Psoas muscle (tissue), 7 donors: ENCODE measurements at regions not wholly inside any gene's neighbourhood (a gene's known extent, or its start where the extent isn't known, plus 50 kb on each side); places are given as distances from the start of the nearest gene placed in this dataset.

ENCODE experiments used
- ATAC-seq, 4 donors: fragments of 200-7000 bp; cut with Tn5 transposase; one replicate each; pipeline ENCODE4 v1.9.1; 2020; ENCODE audit warnings: moderate library complexity in 3 of 4, mild to moderate bottlenecking in 2 of 4
- DNase-seq, 2 donors: peaks; one replicate each; pipeline ENCODE4 v3.0.0-alpha.2; 2020
- H3K27ac ChIP-seq: fragments of 200-600 bp; one replicate; pipeline ENCODE4 v1.8.0; 2022
- H3K27me3 ChIP-seq, 3 donors: fragments of 200-600 bp in 1 of 3; one replicate each; pipeline versions ENCODE4 v1.6.1 to v1.8.0; 2013 to 2022; ENCODE audit warnings: low read length in 2 of 3, mild to moderate bottlenecking in 2 of 3, moderate library complexity in 1 of 3; ENCODE audit not compliant: insufficient read depth in 3 of 3
- H3K36me3 ChIP-seq, 2 donors: fragments of 200-600 bp in 1 of 2; one replicate each; pipeline versions ENCODE4 v1.6.1 to v1.8.0; 2013 to 2022; ENCODE audit warnings: low read depth in 1 of 2, mild to moderate bottlenecking in 1 of 2, moderate library complexity in 1 of 2; ENCODE audit not compliant: insufficient read depth in 1 of 2
- H3K4me1 ChIP-seq: fragments of 200-600 bp; one replicate; pipeline ENCODE4 v1.8.0; 2022
- H3K4me3 ChIP-seq: fragments of 200-600 bp; one replicate; pipeline ENCODE4 v1.8.0; 2022; ENCODE audit warnings: mild to moderate bottlenecking
- H3K9me3 ChIP-seq: fragments of 200-600 bp; one replicate; pipeline ENCODE4 v1.8.0; 2022
- WGBS, 3 donors: extraction: QIAGEN DNeasy Blood & Tissue Kit; methylation state at CpG; one replicate each; pipeline versions ENCODE4 v1.1.6 to v1.1.7; 2013; 5-methylcytosine and 5-hydroxymethylcytosine counted together
- intact Hi-C, 2 donors: fragments of 100-400 bp; cut with DNase I; formaldehyde crosslinking; loops; one replicate each; pipeline versions ENCODE4 v1.11.0 to v1.14.2; 2022
- TF ChIP-seq, protein P1 (sequence below): fragments of 200-600 bp; IDR thresholded peaks from one replicate; pipeline ENCODE4 v1.8.0; 2022; ENCODE audit warnings: antibody characterized with exemption
- donor health status: healthy with polysubstance abuse.
- donor health status: DM: no; HTN: no; CAD: no; lungs with moderate emphysema.
- donor health status: Bipolar disorder and iron deficiency.
- donor health status: healthy.
- donor health status: DM: yes; HTN: yes; CAD: no.
- donor health status: DM: no; HTN: no; CAD: no.
- donor health status: DM: yes; HTN: yes; CAD: no.

DNA sequence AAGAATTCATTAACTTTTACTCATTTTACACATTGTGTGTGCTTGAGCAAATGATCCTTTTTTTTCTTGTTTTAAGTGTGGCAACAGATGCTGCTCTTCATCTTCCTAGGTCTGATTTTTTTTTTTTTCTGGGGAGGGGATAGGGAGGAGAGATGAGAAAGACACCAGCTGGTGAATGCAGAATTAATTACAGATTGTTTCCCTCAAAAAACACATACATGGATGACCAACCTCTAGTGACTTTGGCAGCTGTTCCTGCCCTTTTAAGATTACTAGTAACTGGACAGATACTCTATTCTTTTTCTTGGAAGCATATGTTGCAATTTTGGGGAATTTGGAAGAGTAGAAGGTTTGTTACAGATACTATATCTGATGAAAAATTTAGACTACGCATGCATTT is 103.6 kb upstream of the MYO16 start:
- WGBS, 3 donors, result 51 to 80% (median 60%) methylated on average over 1 of the region's 1 CpG
- H3K4me1 ChIP-seq, result no peaks in the 10 kb centered on the region
- no peaks in the 10 kb centered on the region for H3K36me3 ChIP-seq
- DNase-seq (no peak), ATAC-seq (no peak)
- no peaks in the 10 kb centered on the region for H3K27me3 ChIP-seq
- H3K4me3 ChIP-seq, result no peak overlapping the region
- H3K9me3 ChIP-seq, result no peaks in the 10 kb centered on the region
- intact Hi-C loops, result no loop called here
- no peak overlapping the region for H3K27ac ChIP-seq
- TF ChIP-seq, protein P1, sequence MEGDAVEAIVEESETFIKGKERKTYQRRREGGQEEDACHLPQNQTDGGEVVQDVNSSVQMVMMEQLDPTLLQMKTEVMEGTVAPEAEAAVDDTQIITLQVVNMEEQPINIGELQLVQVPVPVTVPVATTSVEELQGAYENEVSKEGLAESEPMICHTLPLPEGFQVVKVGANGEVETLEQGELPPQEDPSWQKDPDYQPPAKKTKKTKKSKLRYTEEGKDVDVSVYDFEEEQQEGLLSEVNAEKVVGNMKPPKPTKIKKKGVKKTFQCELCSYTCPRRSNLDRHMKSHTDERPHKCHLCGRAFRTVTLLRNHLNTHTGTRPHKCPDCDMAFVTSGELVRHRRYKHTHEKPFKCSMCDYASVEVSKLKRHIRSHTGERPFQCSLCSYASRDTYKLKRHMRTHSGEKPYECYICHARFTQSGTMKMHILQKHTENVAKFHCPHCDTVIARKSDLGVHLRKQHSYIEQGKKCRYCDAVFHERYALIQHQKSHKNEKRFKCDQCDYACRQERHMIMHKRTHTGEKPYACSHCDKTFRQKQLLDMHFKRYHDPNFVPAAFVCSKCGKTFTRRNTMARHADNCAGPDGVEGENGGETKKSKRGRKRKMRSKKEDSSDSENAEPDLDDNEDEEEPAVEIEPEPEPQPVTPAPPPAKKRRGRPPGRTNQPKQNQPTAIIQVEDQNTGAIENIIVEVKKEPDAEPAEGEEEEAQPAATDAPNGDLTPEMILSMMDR, result no peak

DNA sequence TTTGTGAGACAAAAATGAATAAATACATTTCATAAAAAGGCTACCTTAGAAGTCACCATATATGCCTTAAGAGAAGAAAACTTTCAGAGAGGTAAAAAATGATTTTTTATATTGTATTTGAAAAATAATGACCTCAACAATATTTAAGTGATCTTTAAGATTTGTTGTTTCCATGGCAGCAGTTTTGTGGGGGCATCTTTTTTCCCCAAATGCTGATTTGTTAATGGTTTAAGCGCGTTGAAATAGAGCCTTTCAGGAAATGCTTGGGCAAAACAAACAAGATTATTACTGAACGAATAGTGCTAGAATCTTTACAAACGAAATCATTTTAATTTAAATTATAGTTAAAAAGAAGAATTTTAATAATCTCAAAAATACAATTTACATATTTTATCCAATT is 103.1 kb upstream of the MYO16 start:
- no peak overlapping the region for H3K4me3 ChIP-seq
- no peaks in the 10 kb centered on the region for H3K36me3 ChIP-seq
- H3K9me3 ChIP-seq, result no peaks in the 10 kb centered on the region
- TF ChIP-seq, protein P1, result no peak
- DNase-seq (no peak), ATAC-seq (no peak)
- no peaks in the 10 kb centered on the region for H3K4me1 ChIP-seq
- intact Hi-C loops, result no loop called here
- 81 to 84% (median 82%) methylated on average over 4 of the region's 4 CpGs for WGBS, 3 donors
- no peak overlapping the region for H3K27ac ChIP-seq
- H3K27me3 ChIP-seq, result no peaks in the 10 kb centered on the region

DNA sequence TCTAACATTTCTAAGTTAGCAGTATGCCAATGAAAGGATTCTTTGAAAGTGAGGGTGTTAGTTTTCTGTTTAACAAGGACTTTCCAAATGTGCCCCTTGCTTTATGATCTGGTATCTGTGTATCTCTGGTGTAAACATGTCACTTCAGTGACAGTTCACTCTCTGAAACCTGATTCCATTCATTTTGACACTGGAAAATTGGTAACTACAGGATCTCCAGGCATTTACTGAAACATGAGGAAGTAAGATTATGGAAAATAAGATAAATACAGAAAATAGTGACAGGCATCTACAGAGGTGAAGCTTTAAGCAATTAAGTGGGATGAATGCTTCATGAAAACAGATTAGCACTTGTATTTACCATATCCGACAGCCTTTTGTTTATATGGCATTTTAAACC is 101.6 kb upstream of the MYO16 start:
- no peaks in the 10 kb centered on the region for H3K9me3 ChIP-seq
- intact Hi-C loops, result no loop called here
- DNase-seq (no peak), ATAC-seq (no peak)
- TF ChIP-seq, protein P1, result no peak
- H3K27ac ChIP-seq, result no peak overlapping the region
- WGBS, 3 donors, result 7 to 21% (median 9%) methylated on average over 1 of the region's 1 CpG
- H3K4me1 ChIP-seq, result no peaks in the 10 kb centered on the region
- no peaks in the 10 kb centered on the region for H3K36me3 ChIP-seq
- no peaks in the 10 kb centered on the region for H3K27me3 ChIP-seq
- H3K4me3 ChIP-seq, result no peak overlapping the region

DNA sequence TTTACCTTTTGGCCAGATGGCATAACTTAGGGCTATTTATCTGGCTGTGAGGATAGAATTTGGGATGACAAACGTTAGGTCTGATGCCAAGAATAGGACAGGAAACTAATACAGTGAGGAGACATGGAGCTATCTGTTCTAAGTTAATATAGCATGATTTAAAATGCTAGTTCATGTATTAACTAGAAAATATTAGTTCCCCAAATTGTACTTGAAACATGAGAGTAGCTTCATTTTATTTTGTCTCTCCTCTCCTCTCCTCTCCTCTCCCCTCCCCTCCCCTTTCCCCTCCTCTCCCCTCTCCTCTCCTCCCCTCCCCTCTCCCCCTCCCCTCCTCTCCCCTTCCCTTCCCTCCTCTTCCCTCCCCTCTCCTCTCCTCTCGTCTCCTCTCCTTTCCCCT is 101.1 kb upstream of the MYO16 start:
- Histone ChIP-seq H3K36me3 (no peaks in the 10 kb centered on the region), H3K4me3 (no peak overlapping the region), H3K27me3 (no peaks in the 10 kb centered on the region), H3K4me1 (no peaks in the 10 kb centered on the region), H3K9me3 (no peaks in the 10 kb centered on the region), H3K27ac (no peak overlapping the region)
- TF ChIP-seq, protein P1, result no peak
- WGBS, 3 donors, result 4 to 23% (median 14%) methylated on average over 1 to 2 of the region's 2 CpGs
- no peak for DNase-seq
- ATAC-seq, result no peak
- intact Hi-C loops, result no loop called here

DNA sequence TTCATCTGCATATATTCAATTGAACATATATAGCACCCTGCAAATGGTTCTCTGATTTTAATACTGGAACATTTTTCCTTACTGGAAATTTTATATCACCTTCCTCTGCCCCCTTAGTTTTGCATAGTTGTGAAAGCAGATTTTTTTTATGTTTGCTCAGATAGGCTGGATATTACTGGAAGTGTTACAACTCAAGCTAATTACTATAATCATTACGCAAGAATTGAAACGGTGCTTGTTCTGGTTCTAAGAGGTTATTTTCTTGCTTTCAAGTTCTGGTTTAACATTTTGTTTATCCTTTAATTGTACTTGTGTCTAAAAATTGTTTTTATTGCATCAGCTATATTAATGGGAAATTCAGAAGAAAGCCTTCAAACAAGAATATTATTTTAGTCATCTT is 95.6 kb upstream of the MYO16 start:
- ATAC-seq, result no peak

More for the DNA sequence above, 95.6 kb upstream of the MYO16 start:
- H3K27me3 ChIP-seq, result no peaks in the 10 kb centered on the region
- H3K36me3 ChIP-seq, result no peaks in the 10 kb centered on the region
- WGBS, 3 donors, result 79 to 83% (median 80%) methylated on average over 2 of the region's 2 CpGs
- DNase-seq, result no peak
- TF ChIP-seq, protein P1, result no peak
- no peak overlapping the region for H3K27ac ChIP-seq
- H3K9me3 ChIP-seq, result no peaks in the 10 kb centered on the region
- no peak overlapping the region for H3K4me3 ChIP-seq
- intact Hi-C loops, result no loop called here
- H3K4me1 ChIP-seq, result no peaks in the 10 kb centered on the region
